Karpas-422 (cell line): ENCODE measurements at regions not wholly inside any gene's neighbourhood (a gene's known extent, or its start where the extent isn't known, plus 50 kb on each side); places are given as distances from the start of the nearest gene placed in this dataset.

Experiments
- DNase-seq: peaks from one replicate; pipeline ENCODE4 v3.0.0-alpha.2; 2015
- H2AFZ ChIP-seq: fragments of 200-600 bp; sonication (generic); 2 replicates; pipeline ENCODE4 v1.6.1; 2014; ENCODE audit warnings: antibody characterized with exemption, low read length, mixed read lengths
- H3K27ac ChIP-seq: fragments of 200-600 bp; sonication (generic); 2 replicates; pipeline ENCODE4 v1.5.1; 2014; ENCODE audit warnings: mild to moderate bottlenecking, low read length, moderate library complexity
- H3K27me3 ChIP-seq: fragments of 200-600 bp; sonication (generic); 2 replicates; pipeline ENCODE4 v1.6.1; 2014; ENCODE audit warnings: low read length, mixed read lengths
- H3K36me3 ChIP-seq: fragments of 200-600 bp; sonication (generic); 2 replicates; pipeline ENCODE4 v1.6.1; 2014; ENCODE audit warnings: low read length, mixed read lengths; ENCODE audit not compliant: insufficient read depth
- H3K4me1 ChIP-seq: fragments of 200-600 bp; sonication (generic); 2 replicates; pipeline ENCODE4 v1.6.1; 2014; ENCODE audit warnings: mild to moderate bottlenecking, low read length, mixed read lengths
- H3K4me2 ChIP-seq: fragments of 200-600 bp; sonication (generic); 2 replicates; pipeline ENCODE4 v1.6.1; 2014; ENCODE audit warnings: low read length, low read depth, mild to moderate bottlenecking; ENCODE audit not compliant: poor library complexity, severe bottlenecking
- H3K4me3 ChIP-seq: fragments of 200-600 bp; sonication (generic); 2 replicates; pipeline ENCODE4 v1.5.1; 2014; ENCODE audit warnings: mild to moderate bottlenecking, antibody characterized with exemption, low read length, mixed read lengths
- H3K79me2 ChIP-seq: fragments of 200-600 bp; sonication (generic); 2 replicates; pipeline ENCODE4 v1.6.1; 2014; ENCODE audit warnings: mild to moderate bottlenecking, low read length, mixed read lengths
- H3K9ac ChIP-seq: fragments of 200-600 bp; sonication (generic); 2 replicates; pipeline ENCODE4 v1.6.0; 2014; ENCODE audit warnings: low read length
- H3K9me2 ChIP-seq: fragments of 200-600 bp; sonication (generic), shearing (Covaris generic); replicated peaks from 2 replicates; pipeline ENCODE4 v1.6.0; 2014; ENCODE audit warnings: mild to moderate bottlenecking, low read length, moderate library complexity; ENCODE audit not compliant: insufficient read depth
- H3K9me3 ChIP-seq: fragments of 300-700, 200-600 bp; sonication (generic); 2 replicates; pipeline ENCODE4 v1.6.1; 2014; ENCODE audit warnings: low read length, mixed read lengths
- H4K20me1 ChIP-seq: fragments of 200-600 bp; sonication (generic); 2 replicates; pipeline ENCODE4 v1.6.1; 2014; ENCODE audit warnings: mild to moderate bottlenecking, antibody characterized with exemption, low read length, low read depth; ENCODE audit not compliant: insufficient read depth

DNA sequence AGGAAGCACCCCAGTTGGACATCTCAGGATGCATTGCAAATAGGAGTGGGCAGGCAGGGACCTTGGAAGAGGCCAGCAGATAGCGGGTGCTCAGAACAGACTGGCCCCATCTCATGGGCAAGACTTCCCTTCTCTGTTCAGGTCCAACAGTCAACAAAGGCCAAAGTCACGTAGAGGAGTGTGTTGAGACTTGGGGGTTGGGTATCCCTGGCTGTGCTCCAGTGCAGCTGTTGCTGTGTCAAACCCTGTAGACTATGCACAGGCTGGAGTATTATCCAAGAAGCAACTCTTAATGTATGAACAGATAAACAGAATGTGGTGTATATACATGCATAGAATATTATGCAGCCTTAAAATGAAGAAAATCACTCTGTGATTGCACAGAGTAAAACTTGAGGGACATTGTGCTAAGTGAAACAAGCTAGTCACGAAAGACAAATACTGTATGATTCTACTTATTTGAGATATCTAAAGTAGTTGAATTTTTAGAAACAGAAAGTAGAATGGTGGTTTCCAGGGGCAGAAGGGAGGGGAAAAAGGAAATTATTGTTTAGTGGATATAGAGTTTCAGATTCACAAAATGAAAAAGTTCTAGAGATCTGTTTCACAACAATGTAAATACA, 192.1 kb upstream of the LCORL start:
- no peaks in the 10 kb centered on the region for H3K79me2 ChIP-seq
- H3K36me3 ChIP-seq, result no peaks in the 10 kb centered on the region
- H4K20me1 ChIP-seq, result no peaks in the 10 kb centered on the region
- H3K9me3 ChIP-seq, result no peaks in the 10 kb centered on the region
- H3K27me3 ChIP-seq, result no peaks in the 10 kb centered on the region; the same call in 1 of the 2 replicates
- H3K4me3 ChIP-seq, result no peak overlapping the region
- H3K9ac ChIP-seq, result no peak overlapping the region
- no peaks in the 10 kb centered on the region for H3K9me2 ChIP-seq
- no peak overlapping the region for H3K27ac ChIP-seq
- H2AFZ ChIP-seq, result no peak overlapping the region
- no peaks in the 10 kb centered on the region for H3K4me1 ChIP-seq
- no peak overlapping the region for H3K4me2 ChIP-seq
- no peak for DNase-seq

DNA sequence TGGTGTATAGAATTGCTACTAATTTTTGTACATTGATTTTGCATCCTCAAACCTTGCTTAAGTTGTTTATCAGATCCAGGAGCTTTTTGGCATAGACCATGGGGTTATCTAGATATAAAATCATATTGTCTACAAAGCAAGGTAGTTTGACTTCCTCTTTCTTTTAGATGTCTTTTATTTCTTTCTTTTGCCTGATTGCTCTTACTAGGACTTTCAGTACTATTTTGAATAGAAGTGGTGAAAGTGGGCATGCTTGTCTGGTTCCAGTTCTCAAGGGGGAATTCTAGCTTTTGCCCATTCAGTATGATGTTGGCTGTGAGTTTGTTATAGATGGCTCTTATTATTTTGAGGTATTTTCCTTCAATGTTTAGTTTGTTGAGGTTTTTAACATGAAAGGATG, 187.9 kb upstream of the LCORL start:
- no peaks in the 10 kb centered on the region for H3K9me3 ChIP-seq
- H3K4me3 ChIP-seq, result no peak overlapping the region
- no peaks in the 10 kb centered on the region for H3K79me2 ChIP-seq
- H3K27ac ChIP-seq, result no peak overlapping the region
- H3K4me2 ChIP-seq, result no peak overlapping the region
- DNase-seq, result no peak
- no peaks in the 10 kb centered on the region for H3K9me2 ChIP-seq
- no peaks in the 10 kb centered on the region for H3K36me3 ChIP-seq
- no peaks in the 10 kb centered on the region for H3K4me1 ChIP-seq
- no peak overlapping the region for H3K9ac ChIP-seq
- no peaks in the 10 kb centered on the region for H4K20me1 ChIP-seq
- H2AFZ ChIP-seq, result no peak overlapping the region
- H3K27me3 ChIP-seq, result no peaks in the 10 kb centered on the region

- no peaks in the 10 kb centered on the region for H3K27me3 ChIP-seq
- H3K4me1 ChIP-seq, result no peaks in the 10 kb centered on the region
- H3K4me2 ChIP-seq, result no peak overlapping the region
- no peaks in the 10 kb centered on the region for H3K79me2 ChIP-seq
- no peaks in the 10 kb centered on the region for H3K9me2 ChIP-seq
- H3K27ac ChIP-seq, result no peak overlapping the region
- DNase-seq, result no peak
- no peaks in the 10 kb centered on the region for H3K36me3 ChIP-seq
- H3K4me3 ChIP-seq, result no peak overlapping the region
- no peaks in the 10 kb centered on the region for H4K20me1 ChIP-seq
- no peak overlapping the region for H2AFZ ChIP-seq
- no peaks in the 10 kb centered on the region for H3K9me3 ChIP-seq
- H3K9ac ChIP-seq, result no peak overlapping the region
Measured at GRCh38 chr4:18203966-18204365, 182.4 kb upstream of the LCORL start.

DNA sequence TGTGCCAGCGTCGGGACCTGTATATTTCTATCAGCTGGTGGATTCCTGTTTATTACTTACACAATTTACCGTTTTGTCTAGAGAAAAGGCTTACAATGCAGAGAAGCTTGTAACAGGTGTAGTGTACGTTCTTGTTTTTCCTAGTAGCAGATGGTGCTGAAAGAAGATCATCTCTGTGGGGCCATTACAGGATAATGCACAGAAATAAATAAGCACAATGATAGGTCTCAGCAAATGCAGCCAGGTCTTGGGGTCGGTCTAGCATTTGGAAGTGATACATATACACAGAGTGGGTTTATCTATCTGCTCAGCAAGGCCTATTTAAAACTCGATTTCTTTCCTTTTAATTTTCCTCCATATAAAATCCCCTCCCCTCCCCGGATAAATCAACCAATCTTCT, 180.9 kb upstream of the LCORL start:
- Histone ChIP-seq H3K27me3 (no peaks in the 10 kb centered on the region), H3K9ac (no peak overlapping the region), H4K20me1 (no peaks in the 10 kb centered on the region), H3K4me2 (no peak overlapping the region), H3K36me3 (no peaks in the 10 kb centered on the region), H3K9me3 (no peaks in the 10 kb centered on the region), H3K79me2 (no peaks in the 10 kb centered on the region), H3K27ac (no peak overlapping the region), H2AFZ (no peak overlapping the region), H3K4me1 (no peaks in the 10 kb centered on the region), H3K4me3 (no peak overlapping the region), H3K9me2 (no peaks in the 10 kb centered on the region)
- no peak for DNase-seq

DNA sequence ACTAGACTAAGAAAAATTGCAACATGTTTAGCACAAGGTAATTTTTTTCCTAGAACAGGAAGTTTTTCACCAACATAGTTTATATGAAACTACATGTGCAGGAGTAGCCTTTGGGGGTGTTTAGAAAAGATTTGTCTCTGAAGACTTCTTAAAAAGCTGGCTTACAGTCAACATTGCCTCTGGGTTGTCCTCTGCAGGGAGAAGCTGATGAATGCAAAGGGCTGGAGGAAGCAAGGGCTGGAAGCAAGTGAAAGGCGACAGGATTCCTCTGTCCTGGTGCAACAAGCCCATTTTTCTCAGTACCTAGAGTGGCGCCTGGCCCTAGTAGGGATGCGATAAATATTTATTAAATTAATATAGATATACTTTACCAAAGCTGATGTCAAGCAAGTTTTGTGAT, 180.3 kb upstream of the LCORL start:
- no peaks in the 10 kb centered on the region for H3K9me3 ChIP-seq
- no peak overlapping the region for H3K27ac ChIP-seq
- no peak for DNase-seq
- no peaks in the 10 kb centered on the region for H4K20me1 ChIP-seq
- H3K4me1 ChIP-seq, result no peaks in the 10 kb centered on the region
- no peak overlapping the region for H3K4me2 ChIP-seq
- no peak overlapping the region for H3K9ac ChIP-seq
- no peaks in the 10 kb centered on the region for H3K9me2 ChIP-seq
- H3K79me2 ChIP-seq, result no peaks in the 10 kb centered on the region
- H3K36me3 ChIP-seq, result no peaks in the 10 kb centered on the region
- no peaks in the 10 kb centered on the region for H3K27me3 ChIP-seq
- no peak overlapping the region for H2AFZ ChIP-seq
- no peak overlapping the region for H3K4me3 ChIP-seq

DNA sequence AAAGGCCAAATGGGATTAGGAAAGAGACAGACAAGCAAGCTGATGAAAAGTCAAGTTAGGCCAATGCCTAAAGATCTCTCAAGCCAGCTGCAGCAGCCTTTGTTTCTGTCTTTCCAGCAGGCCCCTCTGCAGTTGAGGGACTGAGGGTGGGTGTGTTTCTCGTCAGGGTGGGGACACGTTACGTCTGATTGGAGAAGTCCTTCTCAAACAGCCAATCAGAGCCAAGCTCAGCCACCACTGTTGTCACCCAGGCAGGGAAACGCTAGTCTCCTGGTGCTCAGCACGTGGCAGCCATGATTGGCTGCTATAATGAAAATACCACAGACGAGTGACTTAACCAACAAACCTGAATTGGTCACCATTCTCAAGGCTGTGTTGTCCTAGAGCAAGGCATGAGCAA, 177.1 kb upstream of the LCORL start:
- Histone ChIP-seq H3K4me1 (no peaks in the 10 kb centered on the region), H3K9me3 (no peaks in the 10 kb centered on the region), H4K20me1 (no peaks in the 10 kb centered on the region), H3K27ac (no peak overlapping the region), H3K4me3 (no peak overlapping the region), H3K4me2 (no peak overlapping the region), H2AFZ (no peak overlapping the region), H3K9me2 (no peaks in the 10 kb centered on the region), H3K36me3 (no peaks in the 10 kb centered on the region), H3K9ac (no peak overlapping the region), H3K79me2 (no peaks in the 10 kb centered on the region), H3K27me3 (no peaks in the 10 kb centered on the region)
- peak; percentile 52 for DNase-seq

DNA sequence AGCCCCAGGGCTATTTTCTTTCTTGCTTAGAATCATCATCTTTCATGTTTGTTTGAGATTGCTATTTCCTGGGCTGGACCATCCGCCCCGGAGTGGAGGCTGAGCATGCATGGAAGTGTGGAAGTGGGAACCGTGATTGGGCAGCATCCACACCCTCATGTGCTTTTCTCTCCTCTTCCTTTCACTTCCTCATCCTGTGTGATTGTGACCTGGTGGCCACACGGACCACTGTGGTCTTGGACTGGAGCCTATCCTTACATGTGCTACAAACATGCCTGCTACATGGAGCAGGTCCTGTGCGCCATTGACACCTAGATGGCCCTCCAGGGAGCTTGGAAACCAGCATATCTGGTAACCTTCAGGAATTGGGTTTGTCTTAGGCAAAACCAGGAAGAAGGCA, 175.9 kb upstream of the LCORL start:
- H3K4me2 ChIP-seq, result no peak overlapping the region
- no peak for DNase-seq
- no peaks in the 10 kb centered on the region for H3K36me3 ChIP-seq
- H3K27ac ChIP-seq, result no peak overlapping the region
- H3K79me2 ChIP-seq, result no peaks in the 10 kb centered on the region
- no peak overlapping the region for H3K9ac ChIP-seq
- H3K27me3 ChIP-seq, result no peaks in the 10 kb centered on the region
- H3K9me3 ChIP-seq, result no peaks in the 10 kb centered on the region
- no peaks in the 10 kb centered on the region for H3K4me1 ChIP-seq
- no peak overlapping the region for H3K4me3 ChIP-seq
- H3K9me2 ChIP-seq, result no peaks in the 10 kb centered on the region
- H2AFZ ChIP-seq, result no peak overlapping the region
- H4K20me1 ChIP-seq, result no peaks in the 10 kb centered on the region

GRCh38 chr4:18194278-18194677, 172.7 kb upstream of the LCORL start:
- Histone ChIP-seq H3K4me3 (no peak overlapping the region), H3K4me1 (peaks cover 11% of the 10 kb centered on the region), H3K79me2 (no peaks in the 10 kb centered on the region), H4K20me1 (no peaks in the 10 kb centered on the region), H3K9me2 (no peaks in the 10 kb centered on the region), H3K36me3 (no peaks in the 10 kb centered on the region), H3K4me2 (no peak overlapping the region), H3K9ac (no peak overlapping the region), H2AFZ (no peak overlapping the region), H3K27me3 (no peaks in the 10 kb centered on the region), H3K9me3 (no peaks in the 10 kb centered on the region), H3K27ac (no peak overlapping the region)
- no peak for DNase-seq

- H3K4me3 ChIP-seq, result no peak overlapping the region
- no peaks in the 10 kb centered on the region for H3K36me3 ChIP-seq
- H3K4me1 ChIP-seq, result peaks cover 17% of the 10 kb centered on the region
- no peaks in the 10 kb centered on the region for H4K20me1 ChIP-seq
- H3K27me3 ChIP-seq, result no peaks in the 10 kb centered on the region
- no peaks in the 10 kb centered on the region for H3K9me3 ChIP-seq
- H3K27ac ChIP-seq, result no peak overlapping the region
- no peak overlapping the region for H3K9ac ChIP-seq
- no peaks in the 10 kb centered on the region for H3K9me2 ChIP-seq
- no peak overlapping the region for H3K4me2 ChIP-seq
- DNase-seq, result no peak
- no peaks in the 10 kb centered on the region for H3K79me2 ChIP-seq
- H2AFZ ChIP-seq, result no peak overlapping the region
Measured at GRCh38 chr4:18192901-18193300, 171.3 kb upstream of the LCORL start.
